ENCODE measurements at regions not wholly inside any gene's neighbourhood (a gene's known extent, or its start where the extent isn't known, plus 50 kb on each side); places are given as distances from the start of the nearest gene placed in this dataset.

- Histone ChIP-seq H3K4me2 (no peak overlapping the region), H3K79me2 (no peaks in the 10 kb centered on the region), H3K4me3 (no peak overlapping the region), H3K27ac (no peak overlapping the region), H3K4me1 (ENCODE audit: insufficient read depth) (no peaks in the 10 kb centered on the region), H2AFZ (no peak overlapping the region), H3K27me3 (no peaks in the 10 kb centered on the region), H3K9me2 (replicated peaks; ENCODE audit: insufficient read depth) (no peaks in the 10 kb centered on the region), H4K20me1 (ENCODE audit: insufficient read depth, poor library complexity, severe bottlenecking) (no peaks in the 10 kb centered on the region), H3K9me3 (ENCODE audit: low read depth) (no peaks in the 10 kb centered on the region), H3K36me3 (replicated peaks; ENCODE audit: insufficient read depth, low read depth) (no peaks in the 10 kb centered on the region)
- DNase-seq (ENCODE audit: low spot score): no peak
- WGBS (ENCODE audit: low lambda C conversion rate, missing lambda C conversion rate): 71% methylated on average over 5 of the region's 5 CpGs
- TF ChIP-seq EZH2phosphoT487 (IDR thresholded peaks at IDR 0.05; ENCODE audit: low read depth, severe bottlenecking, unreplicated experiment): no peak
- TF ChIP-seq CTCF (IDR thresholded peaks at IDR 0.05; ENCODE audit: poor library complexity): no peak
- no peak for TF ChIP-seq EZH2 (IDR thresholded peaks at IDR 0.05; ENCODE audit: borderline replicate concordance)
Observed at GRCh38 chr13:50649211-50649610, 194.3 kb downstream of the DLEU7 start.

- 61% methylated on average over 11 of the region's 11 CpGs for whole genome bisulfite sequencing (ENCODE audit: low lambda C conversion rate, missing lambda C conversion rate)
Observed at GRCh38 chr13:50650592-50651504, 192.6 kb downstream of the DLEU7 start.

GRCh38 chr13:50651922-50652321 lies 191.6 kb downstream of the DLEU7 start:
- H3K9me3 ChIP-seq (ENCODE audit: low read depth): no peaks in the 10 kb centered on the region
- no peaks in the 10 kb centered on the region for H3K4me1 ChIP-seq (ENCODE audit: insufficient read depth)
- no peak overlapping the region for H3K4me2 ChIP-seq
- H3K36me3 ChIP-seq (replicated peaks; ENCODE audit: insufficient read depth, low read depth): no peaks in the 10 kb centered on the region
- H3K79me2 ChIP-seq: no peaks in the 10 kb centered on the region
- no peak for DNase-seq (ENCODE audit: low spot score)
- H3K4me3 ChIP-seq: no peak overlapping the region
- no peaks in the 10 kb centered on the region for H3K9me2 ChIP-seq (replicated peaks; ENCODE audit: insufficient read depth)
- no peak for TF ChIP-seq EZH2phosphoT487 (IDR thresholded peaks at IDR 0.05; ENCODE audit: low read depth, severe bottlenecking, unreplicated experiment)
- TF ChIP-seq CTCF (IDR thresholded peaks at IDR 0.05; ENCODE audit: poor library complexity): no peak
- no peak for TF ChIP-seq EZH2 (IDR thresholded peaks at IDR 0.05; ENCODE audit: borderline replicate concordance)
- 76% methylated on average over 3 of the region's 3 CpGs for WGBS (ENCODE audit: low lambda C conversion rate, missing lambda C conversion rate)
- H2AFZ ChIP-seq: no peak overlapping the region
- no peaks in the 10 kb centered on the region for H3K27me3 ChIP-seq
- H4K20me1 ChIP-seq (ENCODE audit: insufficient read depth, poor library complexity, severe bottlenecking): no peaks in the 10 kb centered on the region
- H3K27ac ChIP-seq: no peak overlapping the region

More at GRCh38 chr13:50650592-50651504, 192.6 kb downstream of the DLEU7 start:
- no peak overlapping the region for H2AFZ ChIP-seq
- H4K20me1 ChIP-seq (ENCODE audit: insufficient read depth, poor library complexity, severe bottlenecking): no peaks in the 10 kb centered on the region
- no peaks in the 10 kb centered on the region for H3K9me3 ChIP-seq (ENCODE audit: low read depth)
- no peaks in the 10 kb centered on the region for H3K9me2 ChIP-seq (replicated peaks; ENCODE audit: insufficient read depth)
- H3K4me2 ChIP-seq: no peak overlapping the region
- DNase-seq (ENCODE audit: low spot score): peak; percentile 14
- no peaks in the 10 kb centered on the region for H3K27me3 ChIP-seq
- H3K4me1 ChIP-seq (ENCODE audit: insufficient read depth): no peaks in the 10 kb centered on the region
- H3K27ac ChIP-seq: no peak overlapping the region
- TF ChIP-seq CTCF (IDR thresholded peaks at IDR 0.05; ENCODE audit: poor library complexity) (no peak), EZH2 (IDR thresholded peaks at IDR 0.05; ENCODE audit: borderline replicate concordance) (no peak)
- no peaks in the 10 kb centered on the region for H3K79me2 ChIP-seq
- H3K36me3 ChIP-seq (replicated peaks; ENCODE audit: insufficient read depth, low read depth): no peaks in the 10 kb centered on the region
- no peak overlapping the region for H3K4me3 ChIP-seq

Measured in hepatocyte (in vitro differentiated cells).